ENCODE measurements at regions not wholly inside any gene's neighbourhood (a gene's known extent, or its start where the extent isn't known, plus 50 kb on each side); places are given as distances from the start of the nearest gene placed in this dataset.

GRCh38 chr1:191674626-191675179, 483.6 kb upstream of the RGS18 start:
- TF ChIP-seq, protein P1, sequence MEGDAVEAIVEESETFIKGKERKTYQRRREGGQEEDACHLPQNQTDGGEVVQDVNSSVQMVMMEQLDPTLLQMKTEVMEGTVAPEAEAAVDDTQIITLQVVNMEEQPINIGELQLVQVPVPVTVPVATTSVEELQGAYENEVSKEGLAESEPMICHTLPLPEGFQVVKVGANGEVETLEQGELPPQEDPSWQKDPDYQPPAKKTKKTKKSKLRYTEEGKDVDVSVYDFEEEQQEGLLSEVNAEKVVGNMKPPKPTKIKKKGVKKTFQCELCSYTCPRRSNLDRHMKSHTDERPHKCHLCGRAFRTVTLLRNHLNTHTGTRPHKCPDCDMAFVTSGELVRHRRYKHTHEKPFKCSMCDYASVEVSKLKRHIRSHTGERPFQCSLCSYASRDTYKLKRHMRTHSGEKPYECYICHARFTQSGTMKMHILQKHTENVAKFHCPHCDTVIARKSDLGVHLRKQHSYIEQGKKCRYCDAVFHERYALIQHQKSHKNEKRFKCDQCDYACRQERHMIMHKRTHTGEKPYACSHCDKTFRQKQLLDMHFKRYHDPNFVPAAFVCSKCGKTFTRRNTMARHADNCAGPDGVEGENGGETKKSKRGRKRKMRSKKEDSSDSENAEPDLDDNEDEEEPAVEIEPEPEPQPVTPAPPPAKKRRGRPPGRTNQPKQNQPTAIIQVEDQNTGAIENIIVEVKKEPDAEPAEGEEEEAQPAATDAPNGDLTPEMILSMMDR (conservative IDR thresholded peaks at IDR 0.05; ENCODE audit: low read depth, low read length) = no peak
- no peak for TF ChIP-seq POLR2A (IDR thresholded peaks at IDR 0.05; ENCODE audit: low read depth, low read length)
- TF ChIP-seq RAD21 (IDR thresholded peaks at IDR 0.05; ENCODE audit: low read length) = no peak
- TF ChIP-seq CEBPB (IDR thresholded peaks at IDR 0.05; ENCODE audit: low read depth, low read length) = no peak
- TF ChIP-seq MAZ (IDR thresholded peaks at IDR 0.05; ENCODE audit: borderline replicate concordance, low read depth, low read length) = no peak

All from IMR-90 (cell line).